GM12874 (cell line): ENCODE measurements at regions not wholly inside any gene's neighbourhood (a gene's known extent, or its start where the extent isn't known, plus 50 kb on each side); places are given as distances from the start of the nearest gene placed in this dataset.

Experiments
- TF ChIP-seq, protein P1 (sequence below): IDR thresholded peaks from 2 replicates; pipeline ENCODE4 v1.5.1; 2011; ENCODE audit warnings: low read depth, mild to moderate bottlenecking, control low read depth, low read length, moderate library complexity; ENCODE audit not compliant: insufficient read depth

DNA sequence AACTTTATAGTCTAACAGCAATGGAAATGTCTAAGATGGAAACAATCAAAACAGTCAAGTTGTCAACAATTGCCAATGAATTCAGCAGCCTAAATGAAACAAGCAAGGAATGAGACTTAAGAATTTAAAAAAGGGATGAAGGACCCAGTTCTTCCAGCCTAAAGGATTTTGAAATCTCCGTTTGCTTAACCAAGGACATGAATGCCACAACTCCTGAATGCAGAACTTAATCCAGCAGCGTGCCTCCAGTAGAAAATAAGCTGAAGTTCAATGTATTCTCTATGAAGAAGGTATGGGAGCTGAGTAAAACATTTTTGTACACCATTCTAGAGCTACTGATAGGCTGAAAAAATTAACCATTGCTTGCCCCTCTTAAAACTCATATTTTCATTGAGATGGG is 411.3 kb downstream of the ARHGEF28 start:
- TF ChIP-seq, protein P1, sequence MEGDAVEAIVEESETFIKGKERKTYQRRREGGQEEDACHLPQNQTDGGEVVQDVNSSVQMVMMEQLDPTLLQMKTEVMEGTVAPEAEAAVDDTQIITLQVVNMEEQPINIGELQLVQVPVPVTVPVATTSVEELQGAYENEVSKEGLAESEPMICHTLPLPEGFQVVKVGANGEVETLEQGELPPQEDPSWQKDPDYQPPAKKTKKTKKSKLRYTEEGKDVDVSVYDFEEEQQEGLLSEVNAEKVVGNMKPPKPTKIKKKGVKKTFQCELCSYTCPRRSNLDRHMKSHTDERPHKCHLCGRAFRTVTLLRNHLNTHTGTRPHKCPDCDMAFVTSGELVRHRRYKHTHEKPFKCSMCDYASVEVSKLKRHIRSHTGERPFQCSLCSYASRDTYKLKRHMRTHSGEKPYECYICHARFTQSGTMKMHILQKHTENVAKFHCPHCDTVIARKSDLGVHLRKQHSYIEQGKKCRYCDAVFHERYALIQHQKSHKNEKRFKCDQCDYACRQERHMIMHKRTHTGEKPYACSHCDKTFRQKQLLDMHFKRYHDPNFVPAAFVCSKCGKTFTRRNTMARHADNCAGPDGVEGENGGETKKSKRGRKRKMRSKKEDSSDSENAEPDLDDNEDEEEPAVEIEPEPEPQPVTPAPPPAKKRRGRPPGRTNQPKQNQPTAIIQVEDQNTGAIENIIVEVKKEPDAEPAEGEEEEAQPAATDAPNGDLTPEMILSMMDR: no peak

DNA sequence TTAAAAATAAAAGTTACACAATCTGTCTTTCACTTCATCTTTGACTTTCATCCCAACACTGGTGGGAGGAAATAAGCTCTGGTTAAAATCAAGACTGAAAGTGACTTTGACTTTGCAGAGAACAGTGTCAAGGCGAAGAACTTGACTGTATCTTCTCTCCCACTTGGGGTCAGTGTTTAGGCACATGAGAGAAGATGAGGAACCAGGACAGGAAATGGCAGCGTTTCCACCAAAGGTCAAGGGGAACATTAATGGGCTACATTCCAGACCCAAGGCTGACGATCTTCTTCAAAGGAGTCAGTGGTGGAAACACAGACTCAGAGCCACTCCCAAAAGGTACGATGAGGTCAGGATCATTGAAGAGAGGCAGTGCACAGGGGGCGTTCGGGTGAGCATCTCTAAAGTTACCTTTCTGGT is 409.5 kb downstream of the ARHGEF28 start:
- TF ChIP-seq, protein P1: peak; percentile 51

DNA sequence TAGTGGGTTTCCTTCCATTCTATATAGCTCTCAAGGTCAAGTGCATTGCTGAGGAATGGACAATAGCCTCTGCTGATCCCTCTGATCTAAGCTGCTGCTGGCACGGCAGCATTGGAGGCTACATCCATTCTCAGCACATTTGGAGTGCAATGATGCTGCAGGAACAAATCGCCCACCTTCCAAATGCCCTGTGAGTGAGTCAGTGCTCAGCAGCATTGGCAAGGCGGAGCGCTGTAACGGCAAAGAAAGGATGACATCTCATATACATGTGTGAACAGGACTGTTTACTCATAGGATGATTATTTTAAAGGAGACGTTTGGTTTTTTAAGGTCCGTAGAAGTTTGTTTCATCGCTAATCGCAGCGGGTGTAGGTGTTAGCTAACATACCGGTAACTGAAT is 408.7 kb downstream of the ARHGEF28 start:
- TF ChIP-seq, protein P1: no peak

DNA sequence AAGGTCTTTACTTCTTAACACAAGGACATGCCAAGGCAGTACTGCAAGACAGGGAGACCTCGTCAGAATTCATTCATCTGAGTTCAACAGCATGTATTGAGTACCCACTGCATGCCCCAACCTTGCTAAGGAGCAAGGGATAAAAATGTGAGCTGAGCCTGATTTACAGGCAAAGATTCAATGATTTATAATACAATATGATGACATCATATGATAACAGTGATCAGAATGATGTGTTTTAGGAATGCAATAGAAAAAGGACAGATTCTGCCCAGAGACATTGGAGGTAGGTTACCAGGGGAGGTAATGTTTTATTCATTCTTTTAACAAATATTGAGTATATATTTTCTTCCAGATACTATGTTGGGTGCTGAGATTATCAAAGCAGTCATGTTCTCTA is 406.6 kb downstream of the ARHGEF28 start:
- TF ChIP-seq, protein P1: no peak

DNA sequence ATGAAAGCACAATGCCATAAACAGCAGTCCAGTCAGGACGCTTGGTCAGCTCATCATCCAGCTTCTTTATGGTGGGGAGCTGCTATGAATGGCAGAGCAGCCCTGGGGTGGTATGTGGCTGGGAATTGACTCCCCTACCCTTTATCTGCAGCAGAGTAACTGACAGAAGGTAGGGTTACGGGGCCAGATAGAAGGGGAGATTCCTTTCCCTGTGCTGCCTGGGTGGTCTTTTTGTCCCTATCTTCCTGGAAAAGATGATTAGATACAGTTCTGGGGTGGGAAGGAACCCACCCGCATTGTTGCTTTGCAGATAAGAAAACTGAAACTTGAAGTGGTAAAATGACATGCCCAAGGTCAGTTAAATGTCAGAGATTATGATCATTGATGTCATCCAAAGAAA is 405.5 kb downstream of the ARHGEF28 start:
- TF ChIP-seq, protein P1: no peak

DNA sequence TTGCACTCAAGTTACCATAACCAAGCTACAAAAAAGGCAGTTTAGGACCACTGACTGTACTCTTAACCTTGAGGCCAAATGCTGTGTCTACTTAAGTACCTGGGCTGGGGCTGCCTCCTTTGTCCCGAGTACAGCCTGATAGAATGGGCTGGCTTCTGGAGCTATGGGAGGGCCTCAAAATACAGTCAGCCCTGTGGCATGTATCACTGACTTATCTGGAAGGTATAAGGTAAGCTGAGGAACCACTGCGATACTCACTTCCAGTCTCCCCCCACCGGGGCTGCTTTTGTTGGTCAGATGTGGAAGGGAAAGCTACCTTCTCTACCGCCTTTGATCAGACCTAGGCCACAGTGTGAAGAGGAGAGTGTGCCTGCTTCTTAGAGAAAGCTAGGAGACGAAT is 404.8 kb downstream of the ARHGEF28 start:
- TF ChIP-seq, protein P1: no peak

DNA sequence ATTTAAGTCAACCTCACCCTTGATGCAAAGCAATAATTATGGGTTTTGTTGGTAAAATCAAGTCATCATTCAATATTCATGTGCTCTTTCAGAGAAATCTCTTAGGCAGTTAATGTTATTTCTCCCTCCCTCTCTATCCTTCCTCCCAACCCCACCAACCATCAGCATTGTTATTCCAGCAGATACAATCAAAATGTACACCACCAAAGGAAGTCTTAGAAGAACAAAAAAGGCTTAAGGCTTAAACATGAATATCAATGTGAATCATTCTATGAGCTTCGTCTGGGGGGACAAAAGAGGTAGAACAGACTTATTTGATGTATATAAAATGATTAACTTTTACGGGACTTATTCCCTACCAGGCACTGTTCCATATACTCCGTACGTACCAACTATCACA is 404.4 kb downstream of the ARHGEF28 start:
- TF ChIP-seq, protein P1: no peak

DNA sequence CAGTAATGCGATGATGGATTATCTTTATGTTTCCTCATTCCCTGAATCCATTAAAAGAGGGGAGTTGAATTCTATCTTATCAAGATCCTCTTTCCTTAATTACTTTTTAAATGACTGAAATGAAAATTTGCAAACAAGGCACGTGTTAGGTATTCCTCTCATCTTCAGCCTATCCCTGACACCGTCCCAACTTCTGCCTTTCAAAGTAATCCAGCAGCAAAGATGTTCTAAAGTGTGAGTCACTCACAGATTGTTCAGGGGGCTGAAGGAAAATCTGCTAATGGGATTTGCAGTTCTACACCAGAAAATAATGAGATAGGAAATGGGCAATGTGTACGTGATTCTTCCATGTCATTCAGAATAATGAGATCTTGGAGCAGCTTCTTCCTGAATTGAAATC is 403.0 kb downstream of the ARHGEF28 start:
- TF ChIP-seq, protein P1: no peak
